ENCODE measurements at regions not wholly inside any gene's neighbourhood (a gene's known extent, or its start where the extent isn't known, plus 50 kb on each side); places are given as distances from the start of the nearest gene placed in this dataset.

DNA sequence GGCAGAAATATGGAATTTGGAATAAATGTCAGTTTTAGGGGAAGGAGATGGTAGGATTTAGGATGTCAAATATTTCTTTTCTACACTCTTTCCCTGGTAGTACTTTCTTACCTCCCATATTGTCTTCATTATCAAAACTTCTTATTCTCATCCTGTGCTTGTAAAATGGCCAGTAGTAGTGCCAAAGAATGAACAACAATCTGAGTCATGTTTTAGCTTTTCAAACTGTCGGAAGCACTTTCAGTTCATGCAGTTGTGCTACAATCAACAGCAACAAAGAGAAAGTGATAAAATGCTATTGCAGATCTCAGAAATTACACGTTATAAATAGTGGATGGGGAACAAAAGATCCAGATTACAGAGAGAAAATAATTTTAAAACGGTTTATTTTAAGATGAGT lies 193.7 kb upstream of the RXFP2 start:
- TF ChIP-seq EZH2 (IDR thresholded peaks at IDR 0.05; ENCODE audit: low read depth, low read length, severe bottlenecking) (no peak), CHD2 (IDR thresholded peaks at IDR 0.05; ENCODE audit: low read length) (no peak), POLR2AphosphoS5 (IDR thresholded peaks at IDR 0.05; ENCODE audit: low read depth, low read length) (no peak), CTCF (IDR thresholded peaks at IDR 0.05; ENCODE audit: control extremely low read depth in 1 of 3, insufficient read depth in 1 of 3, low read depth in 1 of 3, low read length in 3 of 3) (no peak), CHD1 (IDR thresholded peaks at IDR 0.05; ENCODE audit: low read depth, low read length) (no peak), TEAD4 (IDR thresholded peaks at IDR 0.05; ENCODE audit: low read depth, low read length) (no peak), NANOG (IDR thresholded peaks at IDR 0.05; ENCODE audit: insufficient read depth, low read depth, low read length, poor library complexity, severe bottlenecking) (no peak), POLR2A (IDR thresholded peaks at IDR 0.05; ENCODE audit: control extremely low read depth in 1 of 2, low read depth in 2 of 2, low read length in 2 of 2) (no peak), RXRA (IDR thresholded peaks at IDR 0.05; ENCODE audit: insufficient read depth, low read depth, low read length) (no peak), SIN3A (conservative IDR thresholded peaks at IDR 0.05 in 1 of 2, IDR thresholded peaks at IDR 0.05 in 1 of 2; ENCODE audit: low read depth in 1 of 2, low read length in 2 of 2) (no peak)
